ENCODE measurements at regions not wholly inside any gene's neighbourhood (a gene's known extent, or its start where the extent isn't known, plus 50 kb on each side); places are given as distances from the start of the nearest gene placed in this dataset.

GRCh38 chr11:134537296-134537695 is 125.3 kb upstream of the B3GAT1 start:
- Histone ChIP-seq H4K91ac (ENCODE audit: insufficient read length, low read depth, low read length) (no peak overlapping the region), H3K18ac (ENCODE audit: insufficient read length, low read depth, low read length) (no peak overlapping the region), H3K27me3 (ENCODE audit: insufficient read depth, low read length) (no peaks in the 10 kb centered on the region; the same call in 1 of the 2 replicates), H4K5ac (ENCODE audit: insufficient read length, low read depth, low read length) (no peak overlapping the region), H4K8ac (replicated peaks; ENCODE audit: insufficient read length, low read depth, low read length) (no peak overlapping the region), H2BK120ac (ENCODE audit: low read depth, low read length, poor library complexity, severe bottlenecking) (no peak overlapping the region), H2BK15ac (ENCODE audit: low read depth, low read length) (no peak overlapping the region), H3K23ac (ENCODE audit: insufficient read length, low read depth, low read length) (no peak overlapping the region), H2AK5ac (ENCODE audit: insufficient read length, low read length) (no peak overlapping the region), H3K23me2 (ENCODE audit: insufficient read length, low read depth, low read length, poor library complexity, severe bottlenecking) (no peaks in the 10 kb centered on the region), H3K56ac (ENCODE audit: insufficient read length, low read depth, low read length) (no peak overlapping the region), H3K9ac (ENCODE audit: extremely low read depth, insufficient read length, low read length) (no peak overlapping the region), H2BK5ac (ENCODE audit: insufficient read length, low read length) (no peak overlapping the region), H2AFZ (ENCODE audit: low read length) (no peak overlapping the region), H2BK20ac (ENCODE audit: low read depth, low read length, poor library complexity, severe bottlenecking) (no peak overlapping the region), H3K4me2 (ENCODE audit: insufficient read depth, insufficient read length, low read length) (no peak overlapping the region), H4K20me1 (ENCODE audit: control insufficient read depth, insufficient read depth, insufficient read length) (no peaks in the 10 kb centered on the region), H3K4me1 (ENCODE audit: insufficient read depth, low read length) (no peaks in the 10 kb centered on the region; the same call in 1 of the 2 replicates), H3K27ac (ENCODE audit: insufficient read length, low read depth, low read length) (no peak overlapping the region), H3K79me1 (ENCODE audit: insufficient read depth, low read depth, low read length, poor library complexity, severe bottlenecking) (no peaks in the 10 kb centered on the region), H3K79me2 (ENCODE audit: insufficient read depth, low read length) (no peaks in the 10 kb centered on the region), H3T11ph (ENCODE audit: low read length) (no peak overlapping the region), H3K9me3 (ENCODE audit: control insufficient read depth, low read depth, low read length) (no peaks in the 10 kb centered on the region), H3K4ac (ENCODE audit: low read depth, low read length) (no peak overlapping the region), H3K14ac (ENCODE audit: insufficient read depth, low read length) (no peak overlapping the region), H2BK12ac (ENCODE audit: insufficient read length, low read depth, low read length) (no peak overlapping the region)
- peak; percentile 22 for DNase-seq
- Mint-ChIP-seq H3K4me1 (peaks cover 11% of the 10 kb centered on the region in 2 experiments; a peak in 3 of 4 replicates), H3K4me3 (no peak overlapping the region), H3K27me3 (ENCODE audit: low read depth) (peaks cover 10% of the 10 kb centered on the region), H3K9me3 (peaks cover 3 to 6% of the 10 kb centered on the region in 2 experiments; a peak in 4 of 5 replicates), H3K27ac (no peak overlapping the region), H3K36me3 (ENCODE audit: insufficient read depth in 1 of 3, low read depth in 3 of 3) (peaks cover 0 to 3% (median 3%) of the 10 kb centered on the region in 3 experiments; a peak in 3 of 7 replicates)
- no peak for TF ChIP-seq CTCF (conservative IDR thresholded peaks at IDR 0.05)
- WGBS (ENCODE audit: extremely low coverage, insufficient read length, low lambda C conversion rate): no CpG with 5 or more reads among the region's 11 CpGs
